ENCODE measurements at regions not wholly inside any gene's neighbourhood (a gene's known extent, or its start where the extent isn't known, plus 50 kb on each side); places are given as distances from the start of the nearest gene placed in this dataset.
A peak's percentile ranks its signal among the peaks of the same experiment; 100 is the strongest.

DNA sequence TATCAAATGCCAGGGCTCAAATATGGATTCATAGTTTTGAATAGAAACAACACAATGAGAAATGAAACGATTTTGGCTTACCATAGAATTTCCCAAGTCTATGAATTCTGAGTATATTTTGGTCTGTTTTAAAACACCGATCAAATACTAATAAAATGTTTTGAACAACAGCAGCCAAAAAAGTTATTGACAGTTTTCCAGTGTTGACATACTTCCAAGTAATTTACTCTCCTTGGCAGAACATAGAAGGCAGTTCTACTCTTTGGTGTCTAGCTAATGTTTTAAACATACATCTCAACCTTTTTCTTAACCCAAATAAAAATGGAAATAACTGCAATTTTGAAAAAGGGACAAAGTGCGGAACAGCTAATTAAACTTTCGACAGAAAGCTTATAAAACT is 1419.8 kb downstream of the ADGRL3 start:
- no peak for DNase-seq

DNA sequence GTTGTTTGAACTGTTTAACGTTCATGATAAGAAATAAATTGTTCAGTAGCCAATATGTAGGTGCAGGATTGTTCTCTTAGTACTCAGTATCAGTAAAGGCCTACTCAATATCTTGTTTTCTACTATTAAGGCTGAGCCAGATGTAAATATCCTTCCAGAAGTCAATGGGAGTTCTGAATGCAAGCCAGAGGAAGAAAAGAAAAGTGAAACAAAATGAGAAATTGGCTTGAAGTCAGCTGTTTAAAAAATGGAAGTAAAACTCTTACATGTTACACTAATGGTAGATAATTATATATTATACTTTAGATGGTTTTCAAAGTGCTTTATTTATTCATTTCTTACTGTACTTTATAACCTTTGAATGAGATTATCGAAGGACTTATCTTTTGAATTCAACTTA is 1417.9 kb downstream of the ADGRL3 start:
- no peak for DNase-seq

GRCh38 chr4:62601737-62602136 is 1401.6 kb downstream of the ADGRL3 start:
- DNase-seq = no peak

DNA sequence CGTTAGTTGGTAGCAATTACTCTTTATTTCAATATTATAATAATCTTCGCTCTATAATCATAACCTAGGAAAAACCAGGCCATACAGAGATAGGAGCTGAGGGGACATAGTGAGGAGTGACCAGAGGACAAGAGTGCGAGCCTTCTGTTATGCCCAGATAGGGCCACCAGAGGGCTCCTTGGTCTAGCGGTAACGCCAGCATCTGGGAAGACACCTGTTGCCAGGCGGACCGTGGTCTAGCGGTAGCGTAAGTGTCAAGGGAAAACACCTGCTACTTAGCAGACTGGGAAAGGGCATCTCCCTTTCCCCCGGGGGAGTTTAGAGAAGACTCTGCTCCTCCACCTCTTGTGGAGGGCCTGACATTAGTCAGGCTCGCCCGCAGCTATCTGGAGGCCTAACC is 1395.1 kb downstream of the ADGRL3 start:
- DNase-seq = peak; percentile 16

DNA sequence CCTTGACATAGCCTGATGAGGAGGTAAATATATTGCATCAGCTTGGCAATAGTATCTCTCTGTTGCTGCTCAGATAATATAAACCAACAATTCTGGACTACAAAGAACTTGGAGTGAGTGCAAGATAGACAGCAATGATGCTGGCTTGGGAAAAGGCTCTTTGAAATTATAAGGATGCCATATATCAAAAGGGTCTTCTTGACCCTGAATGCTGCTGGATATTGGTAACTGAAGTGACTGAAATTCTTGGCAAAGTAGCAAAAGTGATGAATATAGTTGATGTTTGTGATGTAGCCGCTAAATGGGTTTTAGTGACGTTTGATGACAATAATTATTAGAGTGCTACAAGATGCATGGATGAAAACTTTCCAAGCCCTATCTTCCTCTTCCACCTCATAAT is 1391.6 kb downstream of the ADGRL3 start:
- DNase-seq = no peak

GRCh38 chr4:62588671-62589070 is 1388.5 kb downstream of the ADGRL3 start:
- DNase-seq = no peak

DNA sequence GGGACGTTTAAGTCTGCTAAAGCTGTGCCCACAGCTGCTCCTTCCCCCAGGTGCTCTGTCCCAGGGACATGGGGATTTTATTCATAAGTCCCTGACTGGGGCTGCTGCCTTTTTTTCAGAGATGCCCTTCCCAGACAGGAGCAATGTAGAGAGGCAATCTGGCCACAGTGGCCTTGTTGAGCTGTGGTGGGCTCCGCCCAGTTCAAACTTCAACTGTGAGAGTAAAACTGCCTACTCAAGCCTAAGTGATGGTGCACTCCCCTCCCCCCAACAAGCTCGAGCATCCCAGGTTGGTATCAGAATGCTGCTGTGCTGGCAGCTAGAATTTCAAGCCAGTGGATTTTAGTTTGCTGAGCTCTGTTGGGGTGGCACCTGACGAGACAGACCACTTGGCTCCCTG is 1371.4 kb downstream of the ADGRL3 start:
- DNase-seq = no peak

DNA sequence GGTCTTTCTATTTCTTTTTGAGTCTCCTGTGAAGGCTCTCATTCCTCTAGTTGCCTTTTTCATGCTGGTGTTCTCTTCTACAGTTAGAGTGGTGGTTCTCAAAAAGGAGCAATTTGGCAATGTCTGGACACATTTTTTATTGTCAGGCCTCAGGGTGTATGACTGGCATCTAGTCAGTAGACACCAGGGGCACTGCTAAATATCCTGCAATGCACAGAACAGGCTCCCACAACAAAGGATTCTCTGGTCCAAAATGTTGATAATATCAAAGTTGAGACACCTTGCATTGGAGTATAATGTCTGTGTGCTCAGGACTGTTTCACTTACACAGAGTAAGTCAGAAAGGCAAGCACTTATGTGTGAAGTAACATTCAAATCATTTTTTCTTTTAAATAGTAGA is 1360.7 kb downstream of the ADGRL3 start:
- no peak for DNase-seq

GRCh38 chr4:62550121-62550520 is 1350.0 kb downstream of the ADGRL3 start:
- no peak for DNase-seq

DNA sequence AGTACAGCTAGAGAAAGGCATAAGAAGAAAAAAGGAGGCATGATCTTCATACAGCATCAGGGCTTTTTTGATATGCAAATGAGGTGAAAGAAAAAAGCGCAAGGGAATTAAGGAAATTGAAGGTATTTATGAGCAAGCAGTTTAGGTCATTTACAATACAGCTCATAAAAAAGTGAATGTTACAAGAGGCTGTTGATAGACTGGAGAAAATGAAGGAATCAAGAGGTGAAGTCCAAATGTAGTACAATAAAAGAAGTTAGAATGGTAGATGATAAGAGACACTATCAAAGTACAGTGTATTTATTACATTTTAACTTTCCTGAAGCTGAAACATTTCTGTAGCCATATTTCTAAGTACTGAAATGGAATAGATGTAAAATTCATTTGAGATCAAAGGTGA is 1349.5 kb downstream of the ADGRL3 start:
- DNase-seq = no peak

DNA sequence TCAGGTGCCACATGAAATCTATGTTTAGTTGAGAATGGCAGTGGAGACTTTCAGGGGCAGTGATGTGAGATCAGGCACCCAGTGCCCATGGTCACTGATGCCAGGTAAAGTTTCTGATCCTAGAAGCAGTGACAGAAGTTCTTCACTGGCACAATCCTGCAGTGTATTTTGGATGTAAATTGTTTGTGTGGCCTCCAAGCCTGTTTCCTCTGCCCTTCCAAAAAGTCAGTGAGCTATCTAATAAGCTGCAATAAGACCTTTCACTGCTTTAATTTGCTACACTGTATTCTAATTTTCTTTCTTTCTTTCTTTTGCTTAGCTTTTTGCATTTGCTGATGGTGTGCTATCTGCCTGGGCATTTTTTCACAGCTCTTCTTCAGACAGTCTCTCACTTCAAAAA is 1348.6 kb downstream of the ADGRL3 start:
- DNase-seq = no peak

DNA sequence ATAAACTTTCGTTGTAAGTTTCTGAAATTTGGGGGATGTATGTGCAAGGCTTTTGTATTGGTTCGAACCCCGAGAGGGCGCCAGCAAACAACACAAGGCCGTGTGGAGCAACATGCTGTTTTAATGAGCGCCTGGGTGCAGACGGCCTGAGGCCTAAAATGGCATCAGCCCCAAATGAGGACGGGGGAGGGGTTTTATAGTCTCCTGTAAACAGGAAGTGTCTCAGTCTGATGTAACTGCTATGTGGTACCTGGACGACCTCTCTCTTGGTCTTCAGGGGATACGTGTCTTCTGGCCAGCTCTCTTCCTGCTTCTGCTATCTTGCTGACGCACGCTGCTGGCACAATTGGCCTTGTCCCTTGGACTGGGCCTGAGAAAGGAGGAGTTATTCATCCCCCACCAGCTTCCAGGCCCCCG is 1348.0 kb downstream of the ADGRL3 start:
- peak; percentile 55 for DNase-seq

DNA sequence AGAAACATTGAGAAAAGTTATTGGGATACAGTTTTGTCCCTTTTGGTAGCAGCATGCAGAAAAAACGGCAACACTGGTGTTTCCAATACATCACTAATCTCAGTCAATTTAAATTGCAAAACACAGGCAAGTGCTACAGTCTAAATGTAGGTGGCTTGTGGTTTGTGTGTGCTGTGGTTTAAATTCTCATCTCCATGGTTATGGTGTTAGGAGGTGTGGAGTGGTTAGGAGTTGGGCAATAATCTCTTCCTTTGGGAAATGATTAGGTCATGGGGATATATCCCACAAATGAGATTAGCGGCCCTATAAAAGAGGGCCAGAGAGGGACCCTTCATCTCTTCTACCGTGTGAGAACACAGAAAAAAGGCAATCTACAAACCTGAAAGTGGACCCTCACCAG is 1344.3 kb downstream of the ADGRL3 start:
- no peak for DNase-seq

DNA sequence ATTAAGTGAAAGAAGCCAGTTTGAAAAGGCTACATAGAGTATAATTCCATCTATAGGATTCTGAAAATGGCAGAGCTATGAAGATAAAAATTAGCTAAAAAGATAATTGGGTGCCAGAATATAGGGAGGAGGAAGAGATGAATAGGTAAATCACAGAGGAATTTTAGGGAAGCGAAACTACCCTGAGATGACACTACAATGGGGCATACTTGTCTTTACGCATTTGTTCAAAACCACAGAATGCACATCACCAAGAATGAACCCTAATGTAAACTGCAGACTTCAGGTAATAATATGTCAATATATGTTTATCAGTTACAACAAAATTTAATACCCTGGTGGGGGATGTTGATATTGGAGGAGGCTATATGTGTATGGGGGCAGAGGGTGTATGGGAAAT is 1342.9 kb downstream of the ADGRL3 start:
- peak; percentile 13 for DNase-seq

- DNase-seq = no peak
These were observed 1333.4 kb downstream of the ADGRL3 start for GRCh38 chr4:62533573-62533972.

- DNase-seq = no peak
These were observed 1331.6 kb downstream of the ADGRL3 start for GRCh38 chr4:62531731-62532130.

DNA sequence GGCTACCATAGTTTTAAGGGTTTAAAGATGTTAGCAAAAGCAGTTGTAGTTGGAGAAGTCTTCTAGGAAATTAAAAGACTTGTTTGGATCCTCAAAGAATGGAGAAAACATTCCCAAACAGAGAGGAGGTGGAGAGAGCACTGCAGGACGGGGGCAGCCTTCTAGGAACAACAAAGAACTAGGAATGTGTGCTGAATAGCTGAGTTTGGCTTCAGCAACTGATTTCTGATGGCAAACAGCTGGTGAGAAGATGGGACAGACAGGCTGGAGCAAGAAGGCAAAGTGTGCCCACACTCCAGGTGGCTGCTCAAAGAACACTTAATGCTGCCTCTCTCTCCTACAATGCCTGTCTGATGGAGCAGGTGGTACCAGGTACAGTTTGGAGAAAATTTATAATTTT is 1331.1 kb downstream of the ADGRL3 start:
- DNase-seq = no peak

DNA sequence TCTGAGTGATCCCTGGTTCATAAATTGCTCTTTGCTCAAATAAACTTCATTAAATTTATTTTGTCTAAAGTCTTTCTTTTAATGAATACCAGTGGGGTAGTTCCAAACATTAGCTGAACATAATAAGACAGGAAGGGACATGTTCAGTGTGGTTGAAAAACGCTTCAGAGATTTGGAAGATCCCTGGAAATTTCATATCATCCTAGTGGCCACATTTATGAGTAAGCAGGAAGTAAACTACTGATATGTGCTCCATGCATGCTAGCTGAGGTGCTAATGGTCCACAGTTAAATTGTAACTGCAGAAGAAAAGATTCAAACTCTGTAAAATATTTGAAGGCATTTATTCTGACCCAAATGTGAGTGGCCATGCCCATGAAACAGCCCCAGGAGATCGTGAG is 1328.7 kb downstream of the ADGRL3 start:
- DNase-seq = no peak

GRCh38 chr4:62526671-62527070 is 1326.5 kb downstream of the ADGRL3 start:
- no peak for DNase-seq

DNA sequence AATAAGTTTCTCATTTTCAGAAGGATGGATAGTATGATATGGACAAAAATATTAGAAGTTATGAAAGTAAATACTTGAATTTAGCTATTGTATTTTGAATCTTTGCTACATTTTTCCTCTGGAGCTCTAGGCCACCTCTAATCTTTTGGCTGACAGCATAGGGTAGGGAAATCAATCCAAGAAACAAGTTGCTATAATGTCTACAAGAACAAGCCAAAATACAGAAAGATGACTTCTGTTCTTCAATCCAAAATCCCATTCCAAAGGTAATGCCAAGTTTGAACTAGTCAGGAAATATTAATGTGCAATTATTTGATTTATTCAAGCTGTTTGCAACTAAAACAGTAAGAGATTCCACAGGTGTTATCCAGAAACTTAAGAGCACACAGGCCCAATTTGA is 1323.1 kb downstream of the ADGRL3 start:
- no peak for DNase-seq

DNA sequence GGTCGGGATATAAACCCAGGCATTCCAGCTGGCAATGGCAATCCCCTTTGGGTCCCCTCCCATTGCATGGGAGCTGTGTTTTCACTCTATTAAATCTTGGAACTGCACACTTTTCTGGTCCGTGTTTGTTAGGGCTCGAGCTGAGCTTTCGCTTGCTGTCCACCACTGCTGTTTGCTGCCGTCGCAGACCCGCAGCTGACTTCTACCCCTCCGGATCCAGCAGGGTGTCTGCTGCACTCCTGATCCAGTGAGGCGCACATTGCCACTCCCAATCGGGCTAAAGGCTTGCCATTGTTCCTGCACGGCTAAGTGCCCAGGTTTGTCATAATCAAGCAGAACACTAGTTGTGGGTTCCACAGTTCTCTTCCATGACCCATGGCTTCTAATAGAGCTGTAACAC is 1322.1 kb downstream of the ADGRL3 start:
- DNase-seq = no peak

GRCh38 chr4:62517716-62518115 is 1317.6 kb downstream of the ADGRL3 start:
- no peak for DNase-seq

DNA sequence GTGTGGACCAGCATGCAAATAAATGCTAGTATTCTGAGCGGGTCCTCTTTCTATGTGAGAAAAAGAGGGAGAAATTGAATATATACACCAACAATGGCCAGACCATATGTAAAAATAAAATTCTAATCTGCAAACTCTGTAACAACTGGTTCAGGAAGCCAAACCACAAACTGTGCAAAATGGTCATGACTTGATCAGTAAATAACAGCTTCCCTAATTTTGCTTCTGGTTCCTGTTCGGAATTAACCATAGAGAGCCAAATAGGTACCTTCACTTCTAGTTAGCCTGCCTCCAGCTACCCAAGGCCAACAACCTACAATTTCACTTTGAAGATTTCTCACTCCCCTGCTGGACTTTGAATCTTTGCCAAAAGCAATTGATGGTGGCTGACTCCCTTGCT is 1313.2 kb downstream of the ADGRL3 start:
- no peak for DNase-seq

GRCh38 chr4:62512271-62512670 is 1312.1 kb downstream of the ADGRL3 start:
- no peak for DNase-seq

- no peak for DNase-seq
These were observed 1310.1 kb downstream of the ADGRL3 start for GRCh38 chr4:62510228-62510627.

DNA sequence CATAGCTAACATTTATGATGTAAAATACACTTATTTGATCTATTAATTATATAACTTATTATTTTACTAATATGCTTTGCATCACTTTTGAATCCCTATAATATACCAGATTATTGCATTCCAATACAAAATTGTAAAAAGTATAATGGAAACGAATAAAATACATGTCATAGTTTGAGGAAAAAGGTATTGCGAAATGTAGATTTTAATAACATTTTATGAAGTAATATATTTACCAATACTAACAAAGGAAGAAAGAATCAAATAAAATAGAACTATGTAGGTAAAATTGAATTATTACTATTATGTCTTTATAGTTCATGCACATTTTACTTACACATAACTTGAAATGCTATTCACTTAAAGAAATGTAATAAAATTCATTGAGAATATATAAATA is 1300.2 kb downstream of the ADGRL3 start:
- no peak for DNase-seq

Data from RPMI8226 (cell line).